ENCODE measurements at regions not wholly inside any gene's neighbourhood (a gene's known extent, or its start where the extent isn't known, plus 50 kb on each side); places are given as distances from the start of the nearest gene placed in this dataset.

GRCh38 chr15:79593119-79593869, 161.2 kb downstream of the MINAR1 start:
- POLR2A ChIA-PET (ENCODE audit: partially characterized antibody), result interaction anchor here (1.0 kb wide), 1 partner anchor 162 kb away, joined by 3 read pairs; no protein-coding TSS in a partner anchor
- FAIRE-seq, result peak; percentile 13

More at GRCh38 chr15:79593119-79593869, 161.2 kb downstream of the MINAR1 start:
- H3K23me2 ChIP-seq (ENCODE audit: low read depth, low read length), result no peaks in the 10 kb centered on the region
- no peak overlapping the region for H2BK20ac ChIP-seq (ENCODE audit: low read length)
- H3K36me3 ChIP-seq (ENCODE audit: control insufficient read depth in 2 of 4, insufficient read depth in 4 of 4, low read length in 3 of 4), result no peaks in the 10 kb centered on the region
- H4K91ac ChIP-seq (replicated peaks; ENCODE audit: insufficient read length, low read length), result no peak overlapping the region
- H3K23ac ChIP-seq (ENCODE audit: insufficient read length), result no peak overlapping the region
- peak in 1 of 2 experiments; percentile 38 for DNase-seq (ENCODE audit: low read depth in 1 of 2, low spot score in 2 of 2)
- no peak overlapping the region for H3K18ac ChIP-seq (ENCODE audit: extremely low read depth, low read length)
- no peak overlapping the region for H3K9ac ChIP-seq (replicated peaks in 1 of 4; ENCODE audit: extremely low read depth in 1 of 4, low read depth in 3 of 4, low read length in 3 of 4)
- no peak overlapping the region for H3K4me3 ChIP-seq (ENCODE audit: extremely low read depth in 1 of 4, insufficient read depth in 2 of 4, low read depth in 3 of 4, low read length in 4 of 4)
- no peaks in the 10 kb centered on the region for H3K9me3 ChIP-seq (ENCODE audit: insufficient read depth in 2 of 2, low read depth in 1 of 2, low read length in 1 of 2)
- H4K20me1 ChIP-seq (replicated peaks in 1 of 2; ENCODE audit: control insufficient read depth in 1 of 2, insufficient read depth in 2 of 2, low read length in 2 of 2), result no peaks in the 10 kb centered on the region
- no peak overlapping the region for H2BK12ac ChIP-seq (ENCODE audit: low read depth, low read length)
- H2AFZ ChIP-seq (ENCODE audit: low read length), result no peak overlapping the region
- no peak overlapping the region for H2BK15ac ChIP-seq (ENCODE audit: low read length)
- no peaks in the 10 kb centered on the region for H3K79me1 ChIP-seq (ENCODE audit: low read depth, low read length)
- TF ChIP-seq RAD21 (IDR thresholded peaks at IDR 0.05 in 1 of 2, conservative IDR thresholded peaks at IDR 0.05 in 1 of 2; ENCODE audit: low read depth in 2 of 2, low read length in 2 of 2) (peak; percentile 70 to 77), MAFK (IDR thresholded peaks at IDR 0.05; ENCODE audit: low read depth, low read length) (no peak)
- TF ChIP-seq, protein P1, sequence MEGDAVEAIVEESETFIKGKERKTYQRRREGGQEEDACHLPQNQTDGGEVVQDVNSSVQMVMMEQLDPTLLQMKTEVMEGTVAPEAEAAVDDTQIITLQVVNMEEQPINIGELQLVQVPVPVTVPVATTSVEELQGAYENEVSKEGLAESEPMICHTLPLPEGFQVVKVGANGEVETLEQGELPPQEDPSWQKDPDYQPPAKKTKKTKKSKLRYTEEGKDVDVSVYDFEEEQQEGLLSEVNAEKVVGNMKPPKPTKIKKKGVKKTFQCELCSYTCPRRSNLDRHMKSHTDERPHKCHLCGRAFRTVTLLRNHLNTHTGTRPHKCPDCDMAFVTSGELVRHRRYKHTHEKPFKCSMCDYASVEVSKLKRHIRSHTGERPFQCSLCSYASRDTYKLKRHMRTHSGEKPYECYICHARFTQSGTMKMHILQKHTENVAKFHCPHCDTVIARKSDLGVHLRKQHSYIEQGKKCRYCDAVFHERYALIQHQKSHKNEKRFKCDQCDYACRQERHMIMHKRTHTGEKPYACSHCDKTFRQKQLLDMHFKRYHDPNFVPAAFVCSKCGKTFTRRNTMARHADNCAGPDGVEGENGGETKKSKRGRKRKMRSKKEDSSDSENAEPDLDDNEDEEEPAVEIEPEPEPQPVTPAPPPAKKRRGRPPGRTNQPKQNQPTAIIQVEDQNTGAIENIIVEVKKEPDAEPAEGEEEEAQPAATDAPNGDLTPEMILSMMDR (IDR thresholded peaks at IDR 0.05; ENCODE audit: control extremely low read depth in 1 of 3, insufficient read depth in 1 of 3, low read depth in 1 of 3, low read length in 3 of 3), result peak; percentile 31 to 64 (median 43)
- no peak overlapping the region for H3K27ac ChIP-seq (ENCODE audit: low read depth, low read length)
- H3K4ac ChIP-seq (replicated peaks; ENCODE audit: insufficient read length, low read depth, low read length), result no peak overlapping the region
- H3K79me2 ChIP-seq (ENCODE audit: control insufficient read depth in 1 of 2, insufficient read depth in 2 of 2, low read length in 2 of 2), result no peaks in the 10 kb centered on the region
- no peaks in the 10 kb centered on the region; a peak in 1 of 7 replicates for H3K27me3 ChIP-seq (replicated peaks in 1 of 4; ENCODE audit: control insufficient read depth in 3 of 4, extremely low read depth in 1 of 4, insufficient read depth in 3 of 4, low read length in 3 of 4)
- H2BK5ac ChIP-seq (ENCODE audit: low read depth, low read length), result no peak overlapping the region
- H4K5ac ChIP-seq (ENCODE audit: insufficient read length, low read depth, low read length), result no peak overlapping the region
- no peak overlapping the region for H3K14ac ChIP-seq (ENCODE audit: insufficient read length)
- WGBS, 2 experiments (ENCODE audit: extremely low coverage in 1 of 2, insufficient coverage in 1 of 2, insufficient read length in 1 of 2, insufficient replicate concordance in 2 of 2, low coverage in 1 of 2, low lambda C conversion rate in 2 of 2, missing lambda C conversion rate in 1 of 2), result 60% methylated on average over 4 of the region's 4 CpGs; no CpG with 5 or more reads in 1 of the 2 experiments
- H2AK5ac ChIP-seq (ENCODE audit: low read depth, low read length), result no peak overlapping the region
- H2BK120ac ChIP-seq (replicated peaks; ENCODE audit: low read depth, low read length), result no peak overlapping the region
- H3K4me1 ChIP-seq (replicated peaks in 1 of 4; ENCODE audit: control insufficient read depth in 3 of 4, insufficient read depth in 4 of 4, low read length in 3 of 4), result no peaks in the 10 kb centered on the region
- H3K56ac ChIP-seq (replicated peaks; ENCODE audit: insufficient read length, low read depth, low read length), result no peak overlapping the region
- no peak overlapping the region for H3K4me2 ChIP-seq (ENCODE audit: insufficient read depth in 1 of 2, low read depth in 2 of 2, low read length in 2 of 2)
- no peak overlapping the region for H4K8ac ChIP-seq (ENCODE audit: extremely low read depth, insufficient read depth, low read length)
- CTCF ChIA-PET (ENCODE audit: partially characterized antibody), result interaction anchor here (0.6 to 10.2 kb wide), 35 partner anchors 8 to 336 kb away, joined by 3 to 137 read pairs (median 5); partner anchors contain the start of gene MINAR1

Data from H1 (cell line).